Caco-2 (cell line): ENCODE measurements at regions not wholly inside any gene's neighbourhood (a gene's known extent, or its start where the extent isn't known, plus 50 kb on each side); places are given as distances from the start of the nearest gene placed in this dataset.

Source experiments
- BruUV-seq: library from RNA; stranded (reverse); fragments of 400-500 nt; replicated peaks from 2 replicates; lab custom pipeline; 2021; lab: Mats Ljungman, UMichigan
- CTCF ChIA-PET: fragments of 300-600 bp; sonication (Branson Sonifier 250); formaldehyde crosslinking; loops from one replicate; lab custom pipeline; 2022; ENCODE audit warnings: antibody characterized with exemption; lab: Charles Lee
- POLR2A ChIA-PET: fragments of 300-600 bp; sonication (Branson Sonifier 250); formaldehyde crosslinking; loops from one replicate; lab custom pipeline; 2022; ENCODE audit warnings: antibody characterized with exemption; lab: Charles Lee
- DNase-seq, 2 experiments: peaks; one replicate each; pipeline versions ENCODE4 v3.0.0 to v3.0.0-alpha.2; 2020 to 2022
- H3K27me3 ChIP-seq: replicated peaks from 2 replicates; pipeline ENCODE4 v1.6.0; 2011; ENCODE audit warnings: low read length; ENCODE audit not compliant: control insufficient read depth, insufficient read depth
- H3K36me3 ChIP-seq: 2 replicates; pipeline ENCODE4 v1.5.1; 2011; ENCODE audit warnings: low read length; ENCODE audit not compliant: control insufficient read depth, insufficient read depth
- H3K4me1 ChIP-seq: fragments of 250-450 bp; sonication (Bioruptor Pico); 2 replicates; pipeline ENCODE4 v1.5.1; 2020; ENCODE audit warnings: mild to moderate bottlenecking
- H3K4me3 ChIP-seq: 2 replicates; pipeline ENCODE4 v1.5.1; 2011; ENCODE audit warnings: low read depth, mild to moderate bottlenecking, control low read depth, low read length
- H3K9me3 ChIP-seq: fragments of 250-450 bp; sonication (Bioruptor Pico); 2 replicates; pipeline ENCODE4 v1.5.1; 2020; ENCODE audit warnings: mild to moderate bottlenecking, moderate library complexity
- H3K27ac Mint-ChIP-seq: one replicate; pipeline ENCODE4 v1.8.0; 2022; ENCODE audit warnings: mixed read lengths; ENCODE audit not compliant: unreplicated experiment
- H3K27me3 Mint-ChIP-seq: one replicate; pipeline ENCODE4 v1.8.0; 2022; ENCODE audit warnings: mixed read lengths; ENCODE audit not compliant: insufficient read depth, unreplicated experiment
- H3K36me3 Mint-ChIP-seq: one replicate; pipeline ENCODE4 v1.8.0; 2022; ENCODE audit warnings: mild to moderate bottlenecking, mixed read lengths; ENCODE audit not compliant: insufficient read depth, unreplicated experiment
- H3K4me1 Mint-ChIP-seq: one replicate; pipeline ENCODE4 v1.8.0; 2022; ENCODE audit warnings: low read depth, mixed read lengths; ENCODE audit not compliant: unreplicated experiment
- H3K4me3 Mint-ChIP-seq: one replicate; pipeline ENCODE4 v1.8.0; 2022; ENCODE audit warnings: mild to moderate bottlenecking, moderate library complexity, mixed read lengths; ENCODE audit not compliant: unreplicated experiment
- H3K9me3 Mint-ChIP-seq: one replicate; pipeline ENCODE4 v1.8.0; 2022; ENCODE audit warnings: mixed read lengths; ENCODE audit not compliant: unreplicated experiment
- CTCF ChIP-seq, 2 experiments: fragments of 200-600 bp in 1 of 2; IDR thresholded peaks; 1 replicate in 1 of 2; 2 replicates in 1 of 2; pipeline versions ENCODE4 v1.5.1 to v1.8.0; 2011 to 2022; ENCODE audit warnings: antibody characterized with exemption in 1 of 2, control low read depth in 1 of 2, inconsistent platforms in 1 of 2, low read depth in 1 of 2, low read length in 1 of 2, mild to moderate bottlenecking in 1 of 2, moderate library complexity in 1 of 2; ENCODE audit not compliant: insufficient read depth in 1 of 2, severe bottlenecking in 1 of 2, unreplicated experiment in 1 of 2
- intact Hi-C: fragments of 100-400 bp; cut with micrococcal nuclease; formaldehyde crosslinking; loops from one replicate; pipeline ENCODE4 v1.10.0; 2022; ENCODE audit not compliant: unreplicated experiment

GRCh38 chr1:13878021-13878420 is 178.0 kb downstream of the PRDM2 start:
- POLR2A ChIA-PET, result no interaction called here

GRCh38 chr1:13878451-13878850 is 178.5 kb downstream of the PRDM2 start:
- CTCF ChIA-PET, result no interaction called here
- H3K27me3 ChIP-seq, result no peaks in the 10 kb centered on the region
- no peak overlapping the region for H3K4me3 ChIP-seq
- Mint-ChIP-seq H3K36me3 (no peaks in the 10 kb centered on the region), H3K27ac (no peak overlapping the region), H3K4me1 (no peaks in the 10 kb centered on the region), H3K4me3 (no peak overlapping the region), H3K9me3 (no peaks in the 10 kb centered on the region), H3K27me3 (no peaks in the 10 kb centered on the region)
- H3K36me3 ChIP-seq, result no peaks in the 10 kb centered on the region
- intact Hi-C loops, result no loop called here
- no peak for TF ChIP-seq CTCF (IDR thresholded peaks at IDR 0.05; ENCODE audit: insufficient read depth in 1 of 2, low read depth in 1 of 2, low read length in 1 of 2, severe bottlenecking in 1 of 2, unreplicated experiment in 1 of 2)
- BruUV-seq, result no TSS peak
- DNase-seq, result no peak
- POLR2A ChIA-PET, result no interaction called here
- no peaks in the 10 kb centered on the region for H3K4me1 ChIP-seq
- no peaks in the 10 kb centered on the region for H3K9me3 ChIP-seq

More at GRCh38 chr1:13878021-13878420, 178.0 kb downstream of the PRDM2 start:
- H3K36me3 ChIP-seq, result no peaks in the 10 kb centered on the region
- TF ChIP-seq CTCF (IDR thresholded peaks at IDR 0.05; ENCODE audit: insufficient read depth in 1 of 2, low read depth in 1 of 2, low read length in 1 of 2, severe bottlenecking in 1 of 2, unreplicated experiment in 1 of 2), result no peak
- no peak overlapping the region for H3K4me3 ChIP-seq
- CTCF ChIA-PET, result no interaction called here
- no peaks in the 10 kb centered on the region for H3K27me3 ChIP-seq
- H3K27ac Mint-ChIP-seq, result no peak overlapping the region
- intact Hi-C loops, result no loop called here
- H3K9me3 ChIP-seq, result no peaks in the 10 kb centered on the region
- H3K27me3 Mint-ChIP-seq, result no peaks in the 10 kb centered on the region
- H3K4me1 ChIP-seq, result no peaks in the 10 kb centered on the region
- no peaks in the 10 kb centered on the region for H3K4me1 Mint-ChIP-seq
- no peaks in the 10 kb centered on the region for H3K9me3 Mint-ChIP-seq
- H3K36me3 Mint-ChIP-seq, result no peaks in the 10 kb centered on the region
- BruUV-seq, result no TSS peak
- DNase-seq, result no peak
- no peak overlapping the region for H3K4me3 Mint-ChIP-seq

- H3K27me3 ChIP-seq, result no peaks in the 10 kb centered on the region
- no peak for TF ChIP-seq CTCF (IDR thresholded peaks at IDR 0.05; ENCODE audit: insufficient read depth in 1 of 2, low read depth in 1 of 2, low read length in 1 of 2, severe bottlenecking in 1 of 2, unreplicated experiment in 1 of 2)
- H3K9me3 ChIP-seq, result no peaks in the 10 kb centered on the region
- no peaks in the 10 kb centered on the region for H3K4me1 ChIP-seq
- H3K27ac Mint-ChIP-seq, result no peak overlapping the region
- H3K4me1 Mint-ChIP-seq, result no peaks in the 10 kb centered on the region
- no peaks in the 10 kb centered on the region for H3K36me3 ChIP-seq
- intact Hi-C loops, result no loop called here
- H3K4me3 ChIP-seq, result no peak overlapping the region
- DNase-seq, result no peak
- H3K36me3 Mint-ChIP-seq, result no peaks in the 10 kb centered on the region
- CTCF ChIA-PET, result no interaction called here
- H3K4me3 Mint-ChIP-seq, result no peak overlapping the region
- POLR2A ChIA-PET, result no interaction called here
- no TSS peak for BruUV-seq
- no peaks in the 10 kb centered on the region for H3K9me3 Mint-ChIP-seq
- peaks cover 4% of the 10 kb centered on the region for H3K27me3 Mint-ChIP-seq
Measured at GRCh38 chr1:13881385-13882088, 181.5 kb downstream of the PRDM2 start.
